Vagina (tissue), 2 donors: ENCODE measurements at regions not wholly inside any gene's neighbourhood (a gene's known extent, or its start where the extent isn't known, plus 50 kb on each side); places are given as distances from the start of the nearest gene placed in this dataset.

Experiments used
- CTCF ChIP-seq, 3 experiments: fragments of 450-650 bp in 2 of 3; fragments of 200-600 bp in 1 of 3; sonication (generic) in 1 of 3; IDR thresholded peaks; one replicate each; pipeline ENCODE4 v1.5.1; 2017 to 2019; ENCODE audit warnings: antibody characterized with exemption in 3 of 3, mild to moderate bottlenecking in 2 of 3, moderate library complexity in 2 of 3
- POLR2A ChIP-seq, 2 donors: fragments of 450-650 bp; IDR thresholded peaks; one replicate each; pipeline ENCODE4 v1.6.1; 2017; ENCODE audit warnings: antibody characterized with exemption in 2 of 2, mild to moderate bottlenecking in 2 of 2, moderate library complexity in 2 of 2

GRCh38 chr12:115008929-115009328, 325.0 kb upstream of the TBX3 start:
- TF ChIP-seq POLR2A (IDR thresholded peaks at IDR 0.05) = no peak
- no peak for TF ChIP-seq CTCF (IDR thresholded peaks at IDR 0.05)
